Heart left ventricle (tissue), 16 donors: ENCODE measurements at regions not wholly inside any gene's neighbourhood (a gene's known extent, or its start where the extent isn't known, plus 50 kb on each side); places are given as distances from the start of the nearest gene placed in this dataset.

ENCODE experiments used
- ATAC-seq, 4 donors: fragments of 200-7000 bp; cut with Tn5 transposase; one replicate each; pipeline ENCODE4 v1.9.1; 2020 to 2022; ENCODE audit warnings: moderate library complexity in 4 of 4, mild to moderate bottlenecking in 3 of 4, moderate number of reproducible peaks in 1 of 4
- DNase-seq, 5 donors: peaks; one replicate each; pipeline ENCODE4 v3.0.0-alpha.2; 2020
- H3K27ac ChIP-seq, 12 donors: fragments of 200-600 bp; sonication (generic) in 4 of 12; one replicate each; pipeline versions ENCODE4 v1.5.0 to v1.8.0; 2016 to 2022; ENCODE audit warnings: mild to moderate bottlenecking in 2 of 12
- H3K27me3 ChIP-seq, 9 donors: fragments of 200-600 bp; sonication (generic) in 2 of 9; one replicate each; pipeline versions ENCODE4 v1.5.1 to v1.8.0; 2016 to 2022; ENCODE audit warnings: mild to moderate bottlenecking in 3 of 9
- H3K36me3 ChIP-seq, 9 donors: fragments of 200-600 bp; sonication (generic) in 2 of 9; one replicate each; pipeline versions ENCODE4 v1.5.0 to v1.8.0; 2018 to 2022; ENCODE audit warnings: mild to moderate bottlenecking in 2 of 9
- H3K4me1 ChIP-seq, 12 donors: fragments of 200-600 bp; sonication (generic) in 4 of 12; one replicate each; pipeline versions ENCODE4 v1.5.0 to v1.8.0; 2016 to 2022; ENCODE audit warnings: mild to moderate bottlenecking in 3 of 12
- H3K4me3 ChIP-seq, 12 donors: fragments of 200-600 bp; sonication (generic) in 4 of 12; one replicate each; pipeline versions ENCODE4 v1.5.0 to v1.8.0; 2017 to 2022; ENCODE audit warnings: mild to moderate bottlenecking in 9 of 12, moderate library complexity in 4 of 12
- H3K9me3 ChIP-seq, 12 donors: fragments of 200-600 bp; sonication (generic) in 4 of 12; one replicate each; pipeline versions ENCODE4 v1.5.0 to v1.8.0; 2016 to 2022; ENCODE audit warnings: mild to moderate bottlenecking in 1 of 12
- CTCF ChIP-seq, 12 donors: fragments of 200-600 bp; sonication (generic) in 4 of 12; IDR thresholded peaks; one replicate each; pipeline versions ENCODE4 v1.5.0 to v1.8.0; 2018 to 2022; ENCODE audit warnings: antibody characterized with exemption in 12 of 12, mild to moderate bottlenecking in 5 of 12
- POLR2A ChIP-seq, 2 donors: fragments of 450-650 bp; IDR thresholded peaks; one replicate each; pipeline ENCODE4 v1.6.1; 2017; ENCODE audit warnings: antibody characterized with exemption in 2 of 2, mild to moderate bottlenecking in 2 of 2, moderate library complexity in 2 of 2
- WGBS, 4 donors: extraction: QIAGEN DNeasy Blood & Tissue Kit in 2 of 4; methylation state at CpG; one replicate each; pipeline versions ENCODE4 v1.1.5 to v1.1.7; 2013 to 2018; 5-methylcytosine and 5-hydroxymethylcytosine counted together
- intact Hi-C, 10 donors: fragments of 100-400 bp; cut with DNase I; formaldehyde crosslinking; loops; one replicate each; pipeline versions ENCODE4 v1.11.1 to v1.14.2; 2022
- donor health status: ischemic (EF 13 %, LVEDD 7.1; RV severe dilation, severe dysfunction).
- donor health status: healthy with polysubstance abuse.
- donor health status: DM: no; HTN: yes; CAD: no.
- donor health status: DM: no; HTN: no; CAD: no.
- donor health status: ischemic (EF 25% LVEDD 6.9; RV normal size, moderate dysfunction).
- donor health status: ischemic (EF 25% LVEDD 5.7; RV mildly dilated, moderate dysfunction).
- donor health status: healthy.
- donor health status: DM: yes; HTN: yes; CAD: no.
- donor health status: ischemic (EF 35%, LVEDD 5.7; RV mildly dilated, moderate dysfunction).
- donor health status: nonischemic (EF 11% LVEDD 7.7; RV severe dilation, severe dysfunction).
- donor health status: DM: yes; HTN: yes; CAD: no.
- donor health status: PGD.
- donor health status: ischemic (EF 29% LVEDD 5.4; RV normal size, mild dysfunction).
- donor health status: nonischemic (EF 23%, LVEDD 6.1; RV moderate dilation, normal function).

- intact Hi-C loops: no loop called here
- TF ChIP-seq CTCF (IDR thresholded peaks at IDR 0.05) (no peak), POLR2A (IDR thresholded peaks at IDR 0.05) (no peak)
- H3K4me3 ChIP-seq: no peak overlapping the region
- 46 to 68% (median 54%) methylated on average over 1 of the region's 1 CpG for WGBS, 4 donors
- H3K27me3 ChIP-seq: peaks cover 0 to 7% (median 0%) of the 10 kb centered on the region in 9 donors
- DNase-seq (no peak), ATAC-seq (no peak)
- H3K4me1 ChIP-seq: no peaks in the 10 kb centered on the region
- H3K9me3 ChIP-seq: no peaks in the 10 kb centered on the region
- no peaks in the 10 kb centered on the region for H3K36me3 ChIP-seq
- no peak overlapping the region for H3K27ac ChIP-seq
Observed at GRCh38 chr13:36493046-36493445, 60.8 kb downstream of the CCNA1 start.

GRCh38 chr13:36495431-36495830 lies 63.1 kb downstream of the CCNA1 start:
- intact Hi-C loops: no loop called here
- 83 to 97% (median 90%) methylated on average over 4 of the region's 4 CpGs for WGBS, 4 donors

GRCh38 chr13:36509369-36509768 lies 77.1 kb downstream of the CCNA1 start:
- Histone ChIP-seq H3K27ac (no peak overlapping the region), H3K4me3 (no peak overlapping the region), H3K36me3 (no peaks in the 10 kb centered on the region), H3K27me3 (no peaks in the 10 kb centered on the region), H3K4me1 (no peaks in the 10 kb centered on the region), H3K9me3 (peaks cover 0 to 7% (median 0%) of the 10 kb centered on the region in 12 donors)
- DNase-seq (no peak), ATAC-seq (no peak)
- intact Hi-C loops: no loop called here
- 64 to 75% (median 69%) methylated on average over 3 of the region's 3 CpGs for WGBS, 4 donors
- TF ChIP-seq POLR2A (IDR thresholded peaks at IDR 0.05) (no peak), CTCF (IDR thresholded peaks at IDR 0.05) (no peak)

More at GRCh38 chr13:36495431-36495830, 63.1 kb downstream of the CCNA1 start:
- H3K27me3 ChIP-seq: peaks cover 0 to 3% (median 0%) of the 10 kb centered on the region in 9 donors
- TF ChIP-seq CTCF (IDR thresholded peaks at IDR 0.05): no peak
- TF ChIP-seq POLR2A (IDR thresholded peaks at IDR 0.05): no peak
- DNase-seq: no peak
- H3K27ac ChIP-seq: no peak overlapping the region
- no peak for ATAC-seq
- H3K36me3 ChIP-seq: no peaks in the 10 kb centered on the region
- no peaks in the 10 kb centered on the region for H3K4me1 ChIP-seq
- no peak overlapping the region for H3K4me3 ChIP-seq
- H3K9me3 ChIP-seq: peaks cover 0 to 1% (median 0%) of the 10 kb centered on the region in 12 donors

- WGBS, 4 donors: 80 to 92% (median 85%) methylated on average over 5 of the region's 5 CpGs
- no peaks in the 10 kb centered on the region for H3K36me3 ChIP-seq
- no peak for ATAC-seq
Observed at GRCh38 chr13:36512771-36513170, 80.5 kb downstream of the CCNA1 start.

More at GRCh38 chr13:36512771-36513170, 80.5 kb downstream of the CCNA1 start:
- TF ChIP-seq POLR2A (IDR thresholded peaks at IDR 0.05): no peak
- TF ChIP-seq CTCF (IDR thresholded peaks at IDR 0.05): no peak
- Histone ChIP-seq H3K4me3 (no peak overlapping the region), H3K9me3 (no peaks in the 10 kb centered on the region), H3K27ac (no peak overlapping the region), H3K27me3 (no peaks in the 10 kb centered on the region), H3K4me1 (no peaks in the 10 kb centered on the region)
- no peak for DNase-seq
- intact Hi-C loops: no loop called here
